ENCODE measurements at regions not wholly inside any gene's neighbourhood (a gene's known extent, or its start where the extent isn't known, plus 50 kb on each side); places are given as distances from the start of the nearest gene placed in this dataset.

- ChIA-PET POLR2A (no interaction called here), CTCF (no interaction called here)
- Histone ChIP-seq H4K20me1 (ENCODE audit: control insufficient read depth, insufficient read depth, low read length, poor library complexity, severe bottlenecking) (no peaks in the 10 kb centered on the region), H3K36me3 (replicated peaks in 1 of 2; ENCODE audit: control extremely low read depth in 1 of 2, control insufficient read depth in 1 of 2, extremely low read depth in 1 of 2, insufficient read depth in 2 of 2, low read length in 1 of 2) (no peaks in the 10 kb centered on the region), H2AFZ (ENCODE audit: insufficient read depth, low read depth, low read length, poor library complexity, severe bottlenecking) (no peak overlapping the region), H3K27ac (ENCODE audit: low read length in 2 of 2) (no peak overlapping the region), H3K4me1 (ENCODE audit: control insufficient read depth in 2 of 2, insufficient read depth in 2 of 2, low read length in 2 of 2) (no peaks in the 10 kb centered on the region), H3K27me3 (replicated peaks in 1 of 4; ENCODE audit: control extremely low read depth in 1 of 4, control insufficient read depth in 3 of 4, insufficient read depth in 4 of 4, low read length in 3 of 4) (no peaks in the 10 kb centered on the region), H3K9me3 (ENCODE audit: control extremely low read depth in 1 of 3, control insufficient read depth in 2 of 3, insufficient read depth in 1 of 3, low read length in 2 of 3) (no peaks in the 10 kb centered on the region), H3K79me2 (ENCODE audit: control insufficient read depth, insufficient read depth, low read length) (no peaks in the 10 kb centered on the region), H3K9ac (ENCODE audit: low read length) (no peak overlapping the region), H3K4me2 (replicated peaks; ENCODE audit: low read depth, low read length, poor library complexity, severe bottlenecking) (no peak overlapping the region), H3K4me3 (ENCODE audit: control extremely low read depth in 1 of 5, extremely low read depth in 1 of 5, insufficient read depth in 1 of 5, low read depth in 2 of 5, low read length in 4 of 5) (no peak overlapping the region)
- ATAC-seq (ENCODE audit: low read depth) (no peak), DNase-seq (no peak)
- Mint-ChIP-seq H3K9me3 (ENCODE audit: insufficient read depth) (no peaks in the 10 kb centered on the region), H3K27ac (no peak overlapping the region), H3K4me1 (no peaks in the 10 kb centered on the region), H3K27me3 (peaks cover 14% of the 10 kb centered on the region), H3K4me3 (no peak overlapping the region)
- no CpG with 5 or more reads among the region's 1 CpG for WGBS (ENCODE audit: insufficient coverage)
- no peak for TF ChIP-seq EZH2 (IDR thresholded peaks at IDR 0.05; ENCODE audit: borderline replicate concordance, insufficient read depth, low read depth, low read length, poor library complexity, severe bottlenecking)
- no peak for TF ChIP-seq CTCF (IDR thresholded peaks at IDR 0.05)
- intact Hi-C loops (cut with micrococcal nuclease): no loop called here
Measured at GRCh38 chr20:54346276-54346675, 129.1 kb upstream of the DOK5 start.

- DNase-seq (no peak), ATAC-seq (ENCODE audit: low read depth) (no peak)
- 100% methylated on average over 4 of the region's 9 CpGs for WGBS (ENCODE audit: insufficient coverage)
- Histone ChIP-seq H3K36me3 (replicated peaks in 1 of 2; ENCODE audit: control extremely low read depth in 1 of 2, control insufficient read depth in 1 of 2, extremely low read depth in 1 of 2, insufficient read depth in 2 of 2, low read length in 1 of 2) (no peaks in the 10 kb centered on the region), H3K27me3 (replicated peaks in 1 of 4; ENCODE audit: control extremely low read depth in 1 of 4, control insufficient read depth in 3 of 4, insufficient read depth in 4 of 4, low read length in 3 of 4) (no peaks in the 10 kb centered on the region), H3K9me3 (ENCODE audit: control extremely low read depth in 1 of 3, control insufficient read depth in 2 of 3, insufficient read depth in 1 of 3, low read length in 2 of 3) (no peaks in the 10 kb centered on the region), H2AFZ (ENCODE audit: insufficient read depth, low read depth, low read length, poor library complexity, severe bottlenecking) (no peak overlapping the region), H3K4me3 (ENCODE audit: control extremely low read depth in 1 of 5, extremely low read depth in 1 of 5, insufficient read depth in 1 of 5, low read depth in 2 of 5, low read length in 4 of 5) (no peak overlapping the region), H3K4me2 (replicated peaks; ENCODE audit: low read depth, low read length, poor library complexity, severe bottlenecking) (no peak overlapping the region), H3K9ac (ENCODE audit: low read length) (no peak overlapping the region), H3K4me1 (ENCODE audit: control insufficient read depth in 2 of 2, insufficient read depth in 2 of 2, low read length in 2 of 2) (no peaks in the 10 kb centered on the region), H3K27ac (ENCODE audit: low read length in 2 of 2) (no peak overlapping the region), H4K20me1 (ENCODE audit: control insufficient read depth, insufficient read depth, low read length, poor library complexity, severe bottlenecking) (no peaks in the 10 kb centered on the region), H3K79me2 (ENCODE audit: control insufficient read depth, insufficient read depth, low read length) (no peaks in the 10 kb centered on the region)
- Mint-ChIP-seq H3K4me3 (no peak overlapping the region), H3K4me1 (no peaks in the 10 kb centered on the region), H3K27me3 (peaks cover 14% of the 10 kb centered on the region), H3K9me3 (ENCODE audit: insufficient read depth) (no peaks in the 10 kb centered on the region), H3K27ac (no peak overlapping the region)
- CTCF ChIA-PET: no interaction called here
- intact Hi-C loops (cut with micrococcal nuclease): no loop called here
- TF ChIP-seq CTCF (IDR thresholded peaks at IDR 0.05): no peak
- no peak for TF ChIP-seq EZH2 (IDR thresholded peaks at IDR 0.05; ENCODE audit: borderline replicate concordance, insufficient read depth, low read depth, low read length, poor library complexity, severe bottlenecking)
- POLR2A ChIA-PET: no interaction called here
Measured at GRCh38 chr20:54347166-54347833, 128.1 kb upstream of the DOK5 start.

Measured in B cell (primary cell).